ENCODE measurements at regions not wholly inside any gene's neighbourhood (a gene's known extent, or its start where the extent isn't known, plus 50 kb on each side); places are given as distances from the start of the nearest gene placed in this dataset.

- TF ChIP-seq TCF7L2 (IDR thresholded peaks at IDR 0.05; ENCODE audit: borderline replicate concordance, extremely low read depth, insufficient read depth, insufficient read length) (no peak), YY1 (IDR thresholded peaks at IDR 0.05; ENCODE audit: extremely low read depth, insufficient replicate concordance, low read depth, low read length) (no peak), ZFX (IDR thresholded peaks at IDR 0.05) (no peak), CEBPB (IDR thresholded peaks at IDR 0.05; ENCODE audit: low read depth) (no peak), JUND (IDR thresholded peaks at IDR 0.05) (no peak), SRF (IDR thresholded peaks at IDR 0.05; ENCODE audit: low read depth) (no peak), POLR2A (IDR thresholded peaks at IDR 0.05; ENCODE audit: borderline replicate concordance, extremely low read depth, insufficient read depth, insufficient read length) (no peak), SP1 (IDR thresholded peaks at IDR 0.05; ENCODE audit: low read depth) (no peak), ATF3 (IDR thresholded peaks at IDR 0.05) (no peak), FOSL1 (IDR thresholded peaks at IDR 0.05; ENCODE audit: low read depth) (no peak), ZNF274 (IDR thresholded peaks at IDR 0.05; ENCODE audit: low read depth, low read length) (no peak), ZBTB33 (IDR thresholded peaks at IDR 0.05; ENCODE audit: extremely low read depth, insufficient replicate concordance, low read length) (no peak)
- RAD21 ChIA-PET (ENCODE audit: low non-redundant PET in 1 of 2, low total read pairs in 2 of 2, uncharacterized antibody in 2 of 2, unreplicated experiment in 2 of 2), result no interaction called here
- no peaks in the 10 kb centered on the region for H3K4me1 ChIP-seq (ENCODE audit: control insufficient read depth in 1 of 2, insufficient read depth in 2 of 2, low read length in 2 of 2)
- ATAC-seq (no peak), DNase-seq (ENCODE audit: low read depth, low spot score) (no peak)
- H3K36me3 ChIP-seq (ENCODE audit: control insufficient read depth in 1 of 2, insufficient read depth in 2 of 2, low read length in 2 of 2), result no peaks in the 10 kb centered on the region
- intact Hi-C loops (cut with micrococcal nuclease), result no loop called here
- H3K79me2 ChIP-seq (ENCODE audit: insufficient read depth, low read length), result no peaks in the 10 kb centered on the region
- no peaks in the 10 kb centered on the region for H3K27me3 ChIP-seq (ENCODE audit: insufficient read depth, low read length)
- no peak overlapping the region for H3K4me2 ChIP-seq (ENCODE audit: low read length)
- CTCF ChIA-PET, result no interaction called here
- peaks cover 0 to 20% of the 10 kb centered on the region in 2 experiments; a peak in 2 of 4 replicates for H3K9me3 ChIP-seq (ENCODE audit: control insufficient read depth in 1 of 2, insufficient read depth in 1 of 2, low read depth in 1 of 2, low read length in 2 of 2)
- no peaks in the 10 kb centered on the region for H3K9me2 ChIP-seq (ENCODE audit: insufficient read depth)
- no peak overlapping the region for H3K27ac ChIP-seq (ENCODE audit: low read depth, low read length)
- no peak overlapping the region for H3K9ac ChIP-seq (ENCODE audit: low read length)
- H4K20me1 ChIP-seq (ENCODE audit: insufficient read depth), result no peaks in the 10 kb centered on the region
- H3K4me3 ChIP-seq (replicated peaks in 1 of 2; ENCODE audit: low read depth in 1 of 2, low read length in 2 of 2), result no peak overlapping the region
- POLR2A ChIA-PET, result no interaction called here
- no peak overlapping the region for H2AFZ ChIP-seq (ENCODE audit: low read depth, low read length, poor library complexity, severe bottlenecking)
- no TSS peak for BruUV-seq (replicated peaks)
Observed at GRCh38 chr16:35210681-35211433, 1751.4 kb downstream of the TP53TG3F start.

All from HCT116 (cell line).